ENCODE measurements at regions not wholly inside any gene's neighbourhood (a gene's known extent, or its start where the extent isn't known, plus 50 kb on each side); places are given as distances from the start of the nearest gene placed in this dataset.
A peak's percentile ranks its signal among the peaks of the same experiment; 100 is the strongest.

DNA sequence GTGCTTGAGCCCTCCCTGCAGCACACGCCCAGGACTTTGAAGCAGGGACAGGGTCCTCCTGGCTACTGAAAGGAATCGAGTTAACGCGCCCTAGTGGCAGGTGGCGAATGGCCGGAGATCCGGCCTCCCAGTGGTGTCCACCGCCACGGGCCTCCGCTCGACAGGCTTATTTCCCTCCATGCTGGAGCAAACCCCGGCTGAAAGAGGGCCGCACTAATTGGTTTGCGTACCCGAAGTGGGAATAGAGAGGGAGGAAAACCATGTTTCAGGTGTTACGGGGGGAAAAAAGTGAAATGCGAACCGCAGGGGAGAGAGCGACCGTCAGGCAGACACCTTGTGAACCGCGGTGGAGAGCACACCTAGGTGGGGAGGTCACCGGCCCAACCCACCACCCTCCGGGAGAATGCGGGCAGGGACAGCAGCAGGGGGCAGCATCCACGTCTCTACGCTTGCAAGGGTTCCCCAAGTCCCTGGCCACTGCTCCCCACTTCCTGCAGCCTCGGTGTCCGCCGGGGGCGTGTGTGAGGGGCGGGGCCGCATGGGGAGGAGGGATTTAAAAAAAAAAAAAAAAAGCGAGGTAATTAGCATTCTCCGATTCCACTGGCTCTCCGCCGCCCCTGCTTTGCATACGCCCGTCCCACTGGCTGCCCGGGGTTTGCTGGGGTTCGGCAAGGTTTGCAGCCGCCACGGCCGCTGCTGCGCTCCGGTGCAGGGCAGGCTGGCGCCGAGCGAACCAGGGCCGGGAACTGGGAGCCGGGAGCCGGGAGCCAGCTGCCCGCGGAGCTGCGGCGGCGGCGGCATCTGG is 224.6 kb upstream of the CRY1 start (continued):
- TF ChIP-seq XRCC3 (IDR thresholded peaks at IDR 0.05) = no peak
- peak; percentile 20 to 46; a peak in 3 of 4 replicates for TF ChIP-seq NRF1 (conservative IDR thresholded peaks at IDR 0.05 in 1 of 2, IDR thresholded peaks at IDR 0.05 in 1 of 2)
- TF ChIP-seq TCF3 (CRISPR knock-in tag; IDR thresholded peaks at IDR 0.05) = no peak
- TF ChIP-seq CREM (IDR thresholded peaks at IDR 0.05; ENCODE audit: low read depth) = no peak
- no peak for TF ChIP-seq TAL1 (IDR thresholded peaks at IDR 0.05)
- no peak for TF ChIP-seq FOXK1 (CRISPR knock-in tag; IDR thresholded peaks at IDR 0.05; ENCODE audit: borderline replicate concordance)
- TF ChIP-seq ZNF76 (CRISPR knock-in tag; IDR thresholded peaks at IDR 0.05; ENCODE audit: borderline replicate concordance) = no peak
- no peak for TF ChIP-seq CXXC5 (CRISPR knock-in tag; IDR thresholded peaks at IDR 0.05)
- TF ChIP-seq SNRNP70 (optimal IDR thresholded peaks at IDR 0.05; ENCODE audit: low read depth, low read length) = no peak
- no peak for TF ChIP-seq ZZZ3 (IDR thresholded peaks at IDR 0.05)
- TF ChIP-seq, protein P1, sequence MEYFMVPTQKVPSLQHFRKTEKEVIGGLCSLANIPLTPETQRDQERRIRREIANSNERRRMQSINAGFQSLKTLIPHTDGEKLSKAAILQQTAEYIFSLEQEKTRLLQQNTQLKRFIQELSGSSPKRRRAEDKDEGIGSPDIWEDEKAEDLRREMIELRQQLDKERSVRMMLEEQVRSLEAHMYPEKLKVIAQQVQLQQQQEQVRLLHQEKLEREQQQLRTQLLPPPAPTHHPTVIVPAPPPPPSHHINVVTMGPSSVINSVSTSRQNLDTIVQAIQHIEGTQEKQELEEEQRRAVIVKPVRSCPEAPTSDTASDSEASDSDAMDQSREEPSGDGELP (CRISPR knock-in tag; IDR thresholded peaks at IDR 0.05; ENCODE audit: borderline replicate concordance) = no peak; the same call in 1 of the 2 replicates
- 0 out of 2 replicates have a peak, but pooled peaks have one; percentile 32 for TF ChIP-seq EGR1 (conservative IDR thresholded peaks at IDR 0.05)
- peak; percentile 26 for TF ChIP-seq PCBP1 (IDR thresholded peaks at IDR 0.05; ENCODE audit: low read depth, low read length, poor library complexity, severe bottlenecking)
- TF ChIP-seq RUNX1 (IDR thresholded peaks at IDR 0.05; ENCODE audit: low read depth) = no peak
- no peak for TF ChIP-seq HEY1 (CRISPR knock-in tag; IDR thresholded peaks at IDR 0.05; ENCODE audit: borderline replicate concordance)
- no peak; a peak in 1 of 4 replicates for TF ChIP-seq UBTF (IDR thresholded peaks at IDR 0.05; ENCODE audit: borderline replicate concordance in 1 of 2, low read depth in 2 of 2, low read length in 2 of 2)
- TF ChIP-seq ZEB2 (IDR thresholded peaks at IDR 0.05) = no peak
- TF ChIP-seq ZFPM2 (CRISPR knock-in tag; IDR thresholded peaks at IDR 0.05) = no peak
- TF ChIP-seq, protein P2, sequence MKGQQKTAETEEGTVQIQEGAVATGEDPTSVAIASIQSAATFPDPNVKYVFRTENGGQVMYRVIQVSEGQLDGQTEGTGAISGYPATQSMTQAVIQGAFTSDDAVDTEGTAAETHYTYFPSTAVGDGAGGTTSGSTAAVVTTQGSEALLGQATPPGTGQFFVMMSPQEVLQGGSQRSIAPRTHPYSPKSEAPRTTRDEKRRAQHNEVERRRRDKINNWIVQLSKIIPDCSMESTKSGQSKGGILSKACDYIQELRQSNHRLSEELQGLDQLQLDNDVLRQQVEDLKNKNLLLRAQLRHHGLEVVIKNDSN (CRISPR knock-in tag; IDR thresholded peaks at IDR 0.05) = no peak
- TF ChIP-seq L3MBTL2 (IDR thresholded peaks at IDR 0.05) = peak; percentile 53; the same call in 1 of the 2 replicates
- TF ChIP-seq ELK3 (CRISPR knock-in tag; IDR thresholded peaks at IDR 0.05) = no peak
- TF ChIP-seq ELF4 (CRISPR knock-in tag; IDR thresholded peaks at IDR 0.05) = no peak
- no peak for TF ChIP-seq LCOR (CRISPR knock-in tag; IDR thresholded peaks at IDR 0.05)
- no peak for TF ChIP-seq NCOR1 (IDR thresholded peaks at IDR 0.05)
- TF ChIP-seq ZNF785 (CRISPR knock-in tag; IDR thresholded peaks at IDR 0.05) = no peak
